GM12874 (cell line): ENCODE measurements at regions not wholly inside any gene's neighbourhood (a gene's known extent, or its start where the extent isn't known, plus 50 kb on each side); places are given as distances from the start of the nearest gene placed in this dataset.

Source experiments
- TF ChIP-seq, protein P1 (sequence below): IDR thresholded peaks from 2 replicates; pipeline ENCODE4 v1.5.1; 2011; ENCODE audit warnings: low read depth, mild to moderate bottlenecking, control low read depth, low read length, moderate library complexity; ENCODE audit not compliant: insufficient read depth

DNA sequence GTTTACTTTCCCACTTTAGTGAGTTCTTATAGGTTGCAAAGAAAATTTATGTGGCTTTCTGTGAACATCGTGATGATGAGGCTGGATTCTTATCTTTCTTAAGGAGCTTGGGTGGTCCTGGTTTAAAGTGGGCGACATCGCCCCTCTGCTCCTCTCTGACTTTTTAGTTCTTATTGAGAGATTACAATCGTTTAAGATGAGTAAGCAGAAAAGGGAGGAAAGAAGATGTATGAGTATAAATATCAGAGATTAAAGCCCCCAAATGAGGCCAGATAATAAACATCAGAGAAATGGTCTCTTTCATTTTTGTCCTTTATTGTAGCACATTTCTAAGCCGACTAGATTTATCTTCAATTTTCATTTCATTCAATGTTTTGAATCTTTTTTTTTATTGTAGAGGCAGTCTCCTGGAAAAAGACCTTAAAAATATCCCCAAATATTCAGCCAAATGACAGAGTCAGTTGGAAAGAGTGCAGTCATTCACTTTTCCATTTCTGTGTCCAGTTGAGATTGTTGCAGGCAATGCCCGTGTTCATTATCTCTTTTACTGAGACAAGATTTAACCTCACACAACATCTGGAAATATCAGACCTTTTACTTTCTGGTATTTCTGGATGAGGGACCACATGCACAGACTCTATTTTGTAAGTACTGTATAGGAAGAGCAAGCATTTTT is 62.0 kb upstream of the PDE7B start:
- TF ChIP-seq, protein P1, sequence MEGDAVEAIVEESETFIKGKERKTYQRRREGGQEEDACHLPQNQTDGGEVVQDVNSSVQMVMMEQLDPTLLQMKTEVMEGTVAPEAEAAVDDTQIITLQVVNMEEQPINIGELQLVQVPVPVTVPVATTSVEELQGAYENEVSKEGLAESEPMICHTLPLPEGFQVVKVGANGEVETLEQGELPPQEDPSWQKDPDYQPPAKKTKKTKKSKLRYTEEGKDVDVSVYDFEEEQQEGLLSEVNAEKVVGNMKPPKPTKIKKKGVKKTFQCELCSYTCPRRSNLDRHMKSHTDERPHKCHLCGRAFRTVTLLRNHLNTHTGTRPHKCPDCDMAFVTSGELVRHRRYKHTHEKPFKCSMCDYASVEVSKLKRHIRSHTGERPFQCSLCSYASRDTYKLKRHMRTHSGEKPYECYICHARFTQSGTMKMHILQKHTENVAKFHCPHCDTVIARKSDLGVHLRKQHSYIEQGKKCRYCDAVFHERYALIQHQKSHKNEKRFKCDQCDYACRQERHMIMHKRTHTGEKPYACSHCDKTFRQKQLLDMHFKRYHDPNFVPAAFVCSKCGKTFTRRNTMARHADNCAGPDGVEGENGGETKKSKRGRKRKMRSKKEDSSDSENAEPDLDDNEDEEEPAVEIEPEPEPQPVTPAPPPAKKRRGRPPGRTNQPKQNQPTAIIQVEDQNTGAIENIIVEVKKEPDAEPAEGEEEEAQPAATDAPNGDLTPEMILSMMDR = no peak

DNA sequence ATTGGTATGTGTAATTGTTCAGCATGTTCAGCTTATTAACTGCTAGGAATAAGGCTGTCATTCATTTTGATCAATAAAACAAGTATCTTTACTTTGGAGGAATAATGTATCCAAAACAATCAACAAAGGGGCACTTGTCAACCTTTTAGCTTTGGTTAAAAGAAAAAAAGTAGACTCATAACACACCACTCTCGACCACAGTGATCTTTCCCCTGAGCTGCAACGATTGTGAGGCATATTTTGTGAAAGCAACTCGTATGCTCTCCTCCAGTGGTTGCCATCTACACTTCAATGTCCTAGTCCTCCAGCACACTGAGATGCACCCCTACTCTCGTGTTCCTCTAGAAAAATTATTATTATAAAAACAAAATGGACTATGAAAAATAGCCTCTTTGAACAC is 60.1 kb upstream of the PDE7B start:
- TF ChIP-seq, protein P1 = no peak

DNA sequence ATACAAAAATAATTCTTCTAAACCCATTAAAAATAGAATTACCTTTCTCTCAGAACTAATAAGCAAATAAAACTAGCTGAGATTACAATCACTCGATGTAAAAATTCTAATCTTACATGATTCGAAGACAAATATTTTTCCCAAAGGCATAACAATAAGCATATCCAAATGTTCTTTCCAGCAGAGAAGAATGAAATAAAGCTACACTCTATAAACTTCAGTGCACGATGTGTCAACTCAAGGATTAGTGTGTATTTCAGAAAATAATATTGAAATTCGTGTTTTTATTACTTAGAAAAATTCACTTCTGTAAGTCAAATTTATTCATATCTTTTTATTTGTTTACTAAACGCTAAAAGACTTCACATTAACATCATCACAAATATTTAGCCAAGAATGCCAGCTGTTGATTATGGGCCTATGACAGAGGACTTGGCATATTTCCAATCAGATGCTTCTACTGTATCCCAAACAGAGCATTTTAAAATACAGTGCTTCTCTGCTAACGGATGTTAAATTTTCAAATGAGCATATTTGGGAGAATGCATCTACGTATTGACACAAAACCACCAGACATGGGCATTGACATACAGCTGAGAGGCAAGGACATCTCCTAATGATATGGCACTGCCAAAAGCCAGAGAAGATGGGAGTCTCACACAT is 54.7 kb upstream of the PDE7B start:
- TF ChIP-seq, protein P1 = no peak

DNA sequence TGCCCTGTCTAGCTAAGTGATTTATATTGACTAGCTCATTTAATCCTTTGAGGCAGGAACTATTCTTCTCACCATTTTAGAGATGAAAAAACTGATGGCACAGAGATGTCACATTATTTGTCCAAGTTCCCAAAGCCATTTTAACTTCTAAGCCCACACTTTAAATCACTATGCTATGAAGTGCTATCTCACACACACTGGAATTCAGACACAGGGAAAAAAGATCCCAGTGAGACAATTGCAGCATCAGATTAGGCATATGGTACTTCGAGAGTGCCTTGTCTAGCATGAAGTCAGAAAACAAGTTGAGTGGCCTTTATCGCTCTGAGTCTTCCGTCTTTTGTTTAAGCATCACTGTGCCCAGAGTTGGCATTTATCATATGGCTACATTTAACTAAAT is 54.1 kb upstream of the PDE7B start:
- TF ChIP-seq, protein P1 = no peak

DNA sequence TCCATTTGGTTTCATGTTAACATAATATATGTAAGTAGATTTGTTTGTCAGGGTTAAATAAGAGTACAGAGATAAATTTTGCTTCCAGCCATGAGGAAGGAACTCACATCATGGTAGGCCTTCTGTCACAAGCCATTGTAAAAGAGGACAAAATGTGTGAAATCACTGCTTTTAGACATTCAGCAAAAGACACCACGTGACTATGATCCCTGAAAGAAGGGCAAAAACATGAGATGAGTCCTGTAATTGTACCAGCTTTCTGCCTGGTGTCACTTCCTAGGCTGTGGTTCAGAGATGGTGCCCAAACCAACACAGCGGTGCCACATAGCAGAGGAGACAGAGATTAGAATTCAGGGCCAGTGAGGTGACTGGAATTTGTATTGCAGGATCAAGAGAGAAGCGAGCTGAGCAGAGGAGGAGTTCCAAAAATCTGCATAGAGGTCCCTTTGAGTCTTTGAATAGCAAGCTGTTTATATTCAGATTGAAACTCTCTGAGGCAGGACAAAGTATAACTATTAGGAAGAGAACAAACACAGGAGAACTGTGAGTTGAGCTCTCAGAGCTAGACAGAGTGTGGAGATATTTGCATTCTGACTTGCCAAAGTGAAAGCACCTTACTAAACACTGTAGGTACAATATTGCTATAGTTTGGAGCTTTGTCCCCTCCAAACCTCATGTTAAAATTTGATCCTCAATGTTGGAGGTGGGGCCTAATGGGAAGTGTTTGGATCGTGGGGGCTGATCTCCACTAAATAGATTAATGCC is 52.6 kb upstream of the PDE7B start:
- TF ChIP-seq, protein P1 = no peak
